Activated T-cell treated with anti-CD3 and anti-CD28 coated beads, Interleukin-2, amount 50 U/mL, for 4 hours (primary cell): ENCODE measurements at regions not wholly inside any gene's neighbourhood (a gene's known extent, or its start where the extent isn't known, plus 50 kb on each side); places are given as distances from the start of the nearest gene placed in this dataset.

ENCODE experiments used
- ATAC-seq, 2 donors: fragments of 200-7000 bp; cut with Tn5 transposase; one replicate each; pipeline ENCODE4 v1.10.0; 2021
- DNase-seq: peaks from one replicate; pipeline ENCODE4 v3.0.0-alpha.2; 2020
- H3K27me3 Mint-ChIP-seq: one replicate; pipeline ENCODE4 v1.8.0; 2021; ENCODE audit warnings: low read depth, mixed read lengths
- H3K36me3 Mint-ChIP-seq: one replicate; pipeline ENCODE4 v1.8.0; 2022; ENCODE audit warnings: mixed read lengths; ENCODE audit not compliant: insufficient read depth
- H3K4me1 Mint-ChIP-seq: one replicate; pipeline ENCODE4 v1.8.0; 2021; ENCODE audit warnings: low read depth, mixed read lengths
- H3K4me3 Mint-ChIP-seq: one replicate; pipeline ENCODE4 v1.8.0; 2021; ENCODE audit warnings: mild to moderate bottlenecking, moderate library complexity, mixed read lengths
- H3K9me3 Mint-ChIP-seq: one replicate; pipeline ENCODE4 v1.8.0; 2021; ENCODE audit warnings: mixed read lengths

DNA sequence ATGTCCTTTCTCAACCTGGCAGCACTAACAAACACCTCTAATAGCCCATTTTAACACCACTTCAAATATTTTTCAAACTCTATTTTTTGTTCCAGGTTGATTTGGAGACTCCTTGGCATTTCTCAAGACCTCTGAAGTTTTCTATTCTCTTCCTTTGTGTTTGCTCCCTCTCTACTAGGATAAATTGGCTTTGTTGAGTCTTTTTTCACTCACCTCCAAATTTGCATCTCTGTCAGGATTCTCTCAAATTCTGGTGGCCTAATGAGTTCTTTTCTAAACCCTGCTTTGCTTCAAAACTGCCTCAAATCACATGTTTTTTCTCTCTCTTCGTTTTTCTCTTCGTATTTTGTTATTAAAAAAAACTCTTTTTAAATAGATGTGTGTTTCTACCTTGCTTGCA is 582.2 kb upstream of the ADGRL4 start:
- H3K27me3 Mint-ChIP-seq, result no peaks in the 10 kb centered on the region
- DNase-seq, result no peak
- H3K4me3 Mint-ChIP-seq, result no peak overlapping the region
- no peaks in the 10 kb centered on the region for H3K36me3 Mint-ChIP-seq
- no peaks in the 10 kb centered on the region for H3K4me1 Mint-ChIP-seq
- H3K9me3 Mint-ChIP-seq, result peaks cover 9% of the 10 kb centered on the region
- ATAC-seq, result no peak

DNA sequence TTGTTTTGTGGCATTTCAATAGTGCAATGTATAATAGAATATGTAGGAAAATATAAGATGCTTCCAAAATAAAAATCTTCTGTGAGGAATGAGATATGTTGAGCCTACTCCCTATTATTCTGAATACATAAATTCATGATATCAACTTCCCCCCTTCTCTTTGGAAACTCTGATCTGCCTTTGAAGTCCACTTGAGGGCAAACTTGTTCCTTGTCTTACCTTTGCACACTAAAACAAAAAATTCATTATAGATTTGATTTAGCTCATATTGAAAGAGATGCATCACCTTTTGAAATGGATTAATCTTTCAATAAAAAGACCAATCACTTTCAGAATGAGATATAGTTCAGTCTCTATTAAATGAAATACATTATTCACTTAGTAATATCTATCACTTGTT is 580.7 kb upstream of the ADGRL4 start:
- H3K27me3 Mint-ChIP-seq, result no peaks in the 10 kb centered on the region
- H3K9me3 Mint-ChIP-seq, result peaks cover 13% of the 10 kb centered on the region
- no peaks in the 10 kb centered on the region for H3K4me1 Mint-ChIP-seq
- ATAC-seq (no peak), DNase-seq (no peak)
- H3K4me3 Mint-ChIP-seq, result no peak overlapping the region
- H3K36me3 Mint-ChIP-seq, result no peaks in the 10 kb centered on the region

DNA sequence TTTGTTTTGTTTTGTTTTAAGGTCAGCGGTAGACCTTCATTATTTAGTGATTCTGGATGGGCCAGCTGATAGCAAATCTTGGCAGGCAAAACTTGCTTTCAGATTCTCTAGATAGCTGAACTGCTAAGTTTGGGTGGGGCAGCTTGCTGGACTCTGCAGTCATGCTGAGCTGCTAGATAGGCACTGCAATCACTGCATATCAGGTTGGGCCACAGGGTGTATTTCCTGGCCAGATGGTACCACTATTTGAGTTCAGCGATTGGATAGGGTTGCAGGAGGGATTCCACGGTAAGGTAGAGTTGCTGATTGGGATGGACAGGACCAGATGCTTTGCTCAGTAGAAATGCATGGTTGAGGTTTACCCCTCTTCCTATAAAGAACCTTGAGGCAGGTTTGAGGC is 579.3 kb upstream of the ADGRL4 start:
- DNase-seq (no peak), ATAC-seq (no peak)
- Mint-ChIP-seq H3K4me3 (no peak overlapping the region), H3K9me3 (peaks cover 13% of the 10 kb centered on the region), H3K27me3 (no peaks in the 10 kb centered on the region), H3K4me1 (no peaks in the 10 kb centered on the region), H3K36me3 (no peaks in the 10 kb centered on the region)

DNA sequence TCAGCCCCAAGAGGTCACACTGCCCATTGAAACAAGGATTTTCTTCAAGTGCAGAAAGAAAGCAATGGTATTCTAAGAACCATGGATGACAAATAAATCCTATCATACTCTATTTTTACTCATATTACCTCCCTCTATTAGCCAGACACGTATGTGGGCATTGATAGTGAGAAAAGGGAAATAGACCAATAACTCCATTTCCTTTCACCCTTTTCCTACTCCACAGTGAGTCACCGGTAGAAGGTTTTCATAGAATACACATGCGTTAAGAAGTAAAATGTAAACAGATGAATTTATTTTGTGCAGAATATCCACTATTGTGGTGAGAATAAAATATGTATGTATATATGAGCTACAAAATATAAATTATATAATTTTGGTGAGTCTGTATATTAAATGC is 568.9 kb upstream of the ADGRL4 start:
- H3K9me3 Mint-ChIP-seq, result no peaks in the 10 kb centered on the region
- H3K4me1 Mint-ChIP-seq, result no peaks in the 10 kb centered on the region
- no peaks in the 10 kb centered on the region for H3K27me3 Mint-ChIP-seq
- DNase-seq (no peak), ATAC-seq (no peak)
- H3K36me3 Mint-ChIP-seq, result no peaks in the 10 kb centered on the region
- no peak overlapping the region for H3K4me3 Mint-ChIP-seq

DNA sequence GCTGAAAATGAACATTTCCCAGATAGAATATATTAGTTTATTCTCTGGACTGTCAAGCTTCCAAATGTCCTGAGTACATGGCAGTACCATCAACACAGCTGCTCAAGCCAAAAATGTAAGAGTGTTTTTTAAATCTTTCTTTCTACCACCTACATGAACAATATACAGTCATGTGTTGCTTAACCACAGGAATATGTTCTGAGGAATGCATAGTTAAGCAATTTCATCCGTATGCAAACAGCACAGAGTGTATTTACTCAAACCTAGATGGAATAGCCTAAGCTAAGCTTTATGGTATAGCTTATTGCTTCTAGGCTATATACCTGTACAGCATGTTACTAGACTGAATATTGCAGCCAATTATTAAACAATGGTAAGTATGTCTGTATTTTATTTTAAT is 561.9 kb upstream of the ADGRL4 start:
- no peak overlapping the region for H3K4me3 Mint-ChIP-seq
- ATAC-seq (no peak), DNase-seq (no peak)
- H3K4me1 Mint-ChIP-seq, result no peaks in the 10 kb centered on the region
- no peaks in the 10 kb centered on the region for H3K9me3 Mint-ChIP-seq
- H3K27me3 Mint-ChIP-seq, result no peaks in the 10 kb centered on the region
- no peaks in the 10 kb centered on the region for H3K36me3 Mint-ChIP-seq

DNA sequence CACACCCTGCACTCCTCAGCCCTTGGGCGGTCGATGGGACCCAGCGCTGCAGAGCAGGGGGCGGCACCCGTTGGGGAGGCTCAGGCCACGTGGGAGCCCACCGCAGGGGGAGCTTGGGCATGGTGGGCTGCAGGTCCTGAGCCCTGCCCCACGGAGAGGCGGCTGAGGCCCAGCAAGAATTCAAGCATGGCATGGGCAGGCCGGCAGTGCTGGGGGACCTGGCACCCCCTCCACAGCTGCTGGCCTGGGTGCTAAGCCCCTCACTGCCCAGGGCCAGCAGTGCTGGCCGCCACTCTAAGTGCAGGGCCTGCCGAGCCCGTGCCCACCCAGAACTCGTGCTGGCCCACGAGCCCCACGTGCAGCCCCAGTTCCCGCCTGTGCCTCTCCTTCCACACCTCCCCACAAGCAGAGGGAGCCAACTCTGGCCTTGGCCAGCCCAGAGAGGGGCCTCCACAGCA is 555.0 kb upstream of the ADGRL4 start:
- no peak for ATAC-seq
- H3K36me3 Mint-ChIP-seq, result no peaks in the 10 kb centered on the region
- no peak for DNase-seq
- H3K4me3 Mint-ChIP-seq, result no peak overlapping the region
- peaks cover 9% of the 10 kb centered on the region for H3K9me3 Mint-ChIP-seq
- H3K27me3 Mint-ChIP-seq, result no peaks in the 10 kb centered on the region
- no peaks in the 10 kb centered on the region for H3K4me1 Mint-ChIP-seq

DNA sequence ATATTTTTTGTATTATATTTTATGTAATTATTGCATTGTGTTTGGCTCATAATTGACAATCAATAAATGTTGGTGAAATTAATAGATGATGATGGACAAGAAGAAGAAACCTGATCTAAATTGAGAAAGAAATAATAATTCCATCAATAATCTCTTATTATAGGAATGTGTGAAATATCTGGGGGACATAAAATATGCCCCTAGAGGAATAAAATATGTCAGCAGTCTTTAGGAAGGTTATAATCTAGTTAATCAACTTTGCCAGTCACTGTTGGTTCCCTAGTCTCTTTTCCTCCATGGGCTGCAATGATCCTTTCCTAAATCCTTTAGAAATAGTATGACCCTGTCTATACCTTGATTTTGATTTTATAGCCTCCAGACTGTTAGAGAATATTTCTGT is 549.7 kb upstream of the ADGRL4 start:
- H3K36me3 Mint-ChIP-seq, result no peaks in the 10 kb centered on the region
- no peaks in the 10 kb centered on the region for H3K27me3 Mint-ChIP-seq
- no peak overlapping the region for H3K4me3 Mint-ChIP-seq
- peaks cover 4% of the 10 kb centered on the region for H3K9me3 Mint-ChIP-seq
- DNase-seq (no peak), ATAC-seq (no peak)
- no peaks in the 10 kb centered on the region for H3K4me1 Mint-ChIP-seq

DNA sequence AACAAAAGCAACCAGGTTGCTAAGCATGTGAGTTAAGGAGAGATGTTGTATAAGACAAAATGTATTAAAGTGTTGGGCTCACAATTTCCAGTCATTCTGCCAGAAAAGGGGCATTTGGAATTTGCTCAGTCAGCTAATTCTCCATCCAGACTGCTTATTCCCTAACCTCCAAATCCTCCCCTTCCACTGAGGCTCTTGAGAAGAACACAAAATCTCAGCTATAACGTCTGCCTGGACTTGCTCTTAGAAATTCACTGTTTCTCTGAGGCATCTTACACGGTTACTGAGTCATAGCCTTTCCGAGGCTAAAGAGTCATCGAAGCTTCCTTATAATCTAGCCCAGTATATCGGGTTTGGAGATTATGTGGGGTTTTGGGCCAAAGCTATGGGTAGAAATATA is 548.2 kb upstream of the ADGRL4 start:
- Mint-ChIP-seq H3K4me1 (no peaks in the 10 kb centered on the region), H3K9me3 (no peaks in the 10 kb centered on the region), H3K36me3 (no peaks in the 10 kb centered on the region), H3K27me3 (no peaks in the 10 kb centered on the region), H3K4me3 (no peak overlapping the region)
- ATAC-seq (no peak), DNase-seq (no peak)

DNA sequence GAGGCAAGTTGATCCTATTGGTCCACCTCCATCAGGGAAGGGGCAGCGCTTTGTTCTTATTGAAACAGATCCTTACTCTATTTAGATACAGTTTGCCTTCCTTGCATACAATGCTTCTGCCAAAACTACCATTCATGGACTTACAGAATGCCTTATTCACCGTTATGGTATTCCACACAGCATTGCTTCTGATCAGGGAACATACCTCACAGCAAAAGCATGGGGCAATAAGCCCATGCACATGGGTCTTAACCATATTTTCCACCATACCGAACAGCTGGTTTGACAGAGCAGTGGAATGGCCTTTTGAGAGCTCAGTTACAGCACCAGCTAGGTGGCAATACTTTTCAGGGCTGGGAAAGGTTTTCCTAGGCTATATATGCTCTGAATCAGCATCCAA is 544.8 kb upstream of the ADGRL4 start:
- Mint-ChIP-seq H3K4me1 (no peaks in the 10 kb centered on the region), H3K27me3 (no peaks in the 10 kb centered on the region), H3K36me3 (no peaks in the 10 kb centered on the region), H3K4me3 (no peak overlapping the region), H3K9me3 (no peaks in the 10 kb centered on the region)
- DNase-seq (no peak), ATAC-seq (no peak)

DNA sequence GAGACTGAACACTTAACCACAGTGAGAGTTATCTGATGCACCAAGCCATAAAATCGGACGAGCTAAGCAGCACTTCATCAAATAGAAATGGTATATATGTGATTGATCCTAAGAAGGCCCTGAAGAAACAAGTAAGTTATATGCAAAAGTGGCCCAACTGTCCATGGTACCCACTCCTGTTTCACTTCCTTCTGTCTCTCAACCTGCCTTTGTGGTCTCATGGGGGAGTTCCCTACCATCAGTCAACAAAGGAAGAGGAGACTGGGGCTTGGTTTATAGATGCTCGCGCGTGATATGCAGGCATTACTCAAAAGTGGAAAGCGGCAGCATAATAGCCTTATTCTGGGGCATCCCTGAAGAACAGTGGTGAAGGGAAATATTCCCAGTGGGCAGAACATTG is 543.9 kb upstream of the ADGRL4 start:
- DNase-seq, result no peak
- Mint-ChIP-seq H3K36me3 (no peaks in the 10 kb centered on the region), H3K27me3 (no peaks in the 10 kb centered on the region), H3K4me1 (no peaks in the 10 kb centered on the region), H3K4me3 (no peak overlapping the region), H3K9me3 (no peaks in the 10 kb centered on the region)
- no peak for ATAC-seq

DNA sequence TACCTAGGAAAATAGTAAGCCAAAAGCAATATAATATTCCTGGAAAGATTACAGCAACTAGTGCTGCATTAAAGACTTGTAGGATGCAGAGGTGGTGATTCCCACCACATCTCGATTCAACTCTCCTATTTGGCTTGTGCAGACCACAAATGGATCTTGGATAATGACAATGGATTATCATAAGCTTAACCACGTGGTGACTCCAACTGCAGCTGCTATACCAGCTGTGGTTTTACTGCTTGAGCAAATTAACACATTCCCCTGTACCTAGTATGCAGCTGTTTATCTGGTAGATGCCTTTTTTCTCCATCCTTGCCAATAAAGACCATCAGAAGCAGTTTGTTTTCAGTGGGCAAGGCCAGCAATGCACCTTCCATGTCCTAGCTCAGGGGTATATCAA is 542.7 kb upstream of the ADGRL4 start:
- H3K36me3 Mint-ChIP-seq, result no peaks in the 10 kb centered on the region
- H3K9me3 Mint-ChIP-seq, result no peaks in the 10 kb centered on the region
- H3K4me3 Mint-ChIP-seq, result no peak overlapping the region
- ATAC-seq, result no peak
- DNase-seq, result no peak
- H3K4me1 Mint-ChIP-seq, result no peaks in the 10 kb centered on the region
- no peaks in the 10 kb centered on the region for H3K27me3 Mint-ChIP-seq

DNA sequence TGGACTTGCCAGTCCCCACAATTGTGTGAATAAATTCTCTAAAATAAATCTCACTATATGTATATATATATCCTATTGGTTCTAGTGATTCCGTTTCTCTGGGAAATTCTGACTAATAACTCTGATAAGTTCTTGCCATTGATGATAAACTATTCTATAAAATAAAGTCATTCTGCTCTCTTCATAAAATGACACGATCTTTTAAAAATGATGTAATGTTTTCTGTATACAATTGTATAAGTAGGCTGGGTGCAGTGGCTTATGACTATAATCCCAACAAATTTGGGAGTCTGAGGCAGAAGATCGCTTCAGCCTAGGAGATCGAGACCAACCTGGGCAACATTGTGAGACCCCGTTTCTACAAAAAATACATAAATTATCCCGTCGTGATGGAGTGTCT is 541.0 kb upstream of the ADGRL4 start:
- no peak overlapping the region for H3K4me3 Mint-ChIP-seq
- DNase-seq (no peak), ATAC-seq (no peak)

DNA sequence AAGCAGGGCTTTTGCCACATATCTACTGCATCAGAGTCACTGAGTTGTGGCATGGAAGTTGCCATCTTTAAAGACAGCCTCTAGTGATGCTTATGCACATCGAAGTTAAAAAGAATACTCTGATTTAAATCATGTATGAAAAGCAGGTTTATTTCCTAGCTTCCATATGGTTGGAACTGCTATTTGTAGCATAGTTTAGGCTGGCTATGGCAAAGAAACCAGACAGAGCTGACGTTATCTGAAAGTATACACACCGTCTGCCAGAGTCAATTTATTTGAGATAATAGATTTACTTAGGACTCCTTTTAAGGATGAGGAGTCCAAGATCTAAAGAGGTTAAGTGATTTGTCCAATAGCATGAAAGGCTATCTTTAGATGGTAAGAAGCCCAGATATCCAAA is 536.9 kb upstream of the ADGRL4 start:
- DNase-seq (no peak), ATAC-seq (no peak)
- no peaks in the 10 kb centered on the region for H3K27me3 Mint-ChIP-seq
- no peaks in the 10 kb centered on the region for H3K9me3 Mint-ChIP-seq
- no peak overlapping the region for H3K4me3 Mint-ChIP-seq
- H3K36me3 Mint-ChIP-seq, result no peaks in the 10 kb centered on the region
- H3K4me1 Mint-ChIP-seq, result no peaks in the 10 kb centered on the region

More for the DNA sequence above, 541.0 kb upstream of the ADGRL4 start:
- Mint-ChIP-seq H3K4me1 (no peaks in the 10 kb centered on the region), H3K9me3 (no peaks in the 10 kb centered on the region), H3K27me3 (no peaks in the 10 kb centered on the region), H3K36me3 (no peaks in the 10 kb centered on the region)

DNA sequence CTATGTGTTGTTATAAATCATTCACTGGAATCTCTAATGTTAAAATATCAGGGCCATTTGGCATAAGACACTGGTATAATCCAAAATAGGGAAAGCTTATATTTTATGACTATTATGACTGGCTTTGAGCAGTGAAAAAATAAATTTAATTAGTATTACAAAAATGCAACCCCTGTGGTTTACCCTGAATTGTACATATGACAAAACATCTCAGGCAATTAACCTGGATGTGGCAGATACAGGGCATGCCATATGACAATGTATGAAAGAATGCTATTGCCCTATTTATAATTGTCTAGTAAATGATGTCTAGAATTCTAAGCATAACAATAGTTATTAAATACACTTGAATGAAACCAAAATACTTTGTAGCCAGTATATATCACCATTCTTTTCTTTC is 532.5 kb upstream of the ADGRL4 start:
- Mint-ChIP-seq H3K4me1 (no peaks in the 10 kb centered on the region), H3K27me3 (no peaks in the 10 kb centered on the region), H3K9me3 (no peaks in the 10 kb centered on the region), H3K36me3 (no peaks in the 10 kb centered on the region), H3K4me3 (no peak overlapping the region)
- ATAC-seq, result no peak
- no peak for DNase-seq

DNA sequence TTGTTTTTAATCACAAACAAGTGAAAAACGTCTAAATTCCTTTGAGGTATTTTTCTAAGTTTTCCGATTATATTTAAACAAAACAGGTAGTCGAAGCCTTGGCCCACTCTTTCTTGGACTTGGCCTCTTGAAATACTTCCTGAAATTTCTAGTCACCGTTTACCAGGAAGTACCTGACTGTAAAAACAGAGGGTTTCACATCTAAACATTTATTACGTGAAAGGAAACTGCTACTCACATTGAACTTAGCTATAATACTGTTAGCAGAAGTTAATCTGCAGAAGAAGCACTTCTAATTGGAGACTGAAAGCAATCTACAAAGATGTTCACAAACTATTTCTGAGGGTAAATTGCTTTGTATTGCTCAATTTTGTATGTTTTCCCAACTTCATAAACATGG is 526.0 kb upstream of the ADGRL4 start:
- Mint-ChIP-seq H3K27me3 (no peaks in the 10 kb centered on the region), H3K4me3 (no peak overlapping the region), H3K36me3 (no peaks in the 10 kb centered on the region), H3K4me1 (no peaks in the 10 kb centered on the region), H3K9me3 (no peaks in the 10 kb centered on the region)
- no peak for ATAC-seq
- no peak for DNase-seq

DNA sequence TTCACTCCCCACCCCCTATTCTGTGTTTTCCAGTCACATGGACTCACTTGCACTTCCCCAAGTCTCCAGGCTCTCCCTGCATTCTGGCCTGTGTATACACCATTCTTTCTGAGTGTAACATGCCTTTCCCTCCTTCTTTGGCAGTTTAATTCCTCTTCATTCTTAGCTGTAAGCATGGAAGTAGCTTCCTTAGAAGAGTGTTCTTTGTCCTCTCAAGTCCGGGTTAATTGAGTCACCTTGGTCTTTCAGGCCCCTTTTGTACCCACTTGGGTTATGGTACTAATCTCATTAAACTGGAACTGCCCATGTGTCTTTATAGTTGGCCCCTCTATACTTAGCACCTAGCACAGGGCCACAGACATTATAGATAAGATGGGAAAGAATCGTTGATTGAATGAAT is 525.3 kb upstream of the ADGRL4 start:
- ATAC-seq (no peak), DNase-seq (no peak)
- Mint-ChIP-seq H3K9me3 (no peaks in the 10 kb centered on the region), H3K4me1 (no peaks in the 10 kb centered on the region), H3K36me3 (no peaks in the 10 kb centered on the region), H3K4me3 (no peak overlapping the region), H3K27me3 (no peaks in the 10 kb centered on the region)
